OCI-LY7 (cell line): ENCODE measurements at regions not wholly inside any gene's neighbourhood (a gene's known extent, or its start where the extent isn't known, plus 50 kb on each side); places are given as distances from the start of the nearest gene placed in this dataset.

Source experiments
- CTCF ChIP-seq: fragments of 200-600 bp; sonication (generic); conservative IDR thresholded peaks from 2 replicates; pipeline ENCODE4 v1.5.1; 2014; ENCODE audit warnings: mild to moderate bottlenecking, antibody characterized with exemption, low read length, moderate library complexity, mixed read lengths
- EZH2phosphoT487 ChIP-seq: fragments of 200-600 bp; sonication (generic); IDR thresholded peaks from 2 replicates; pipeline ENCODE4 v1.6.1; 2018; ENCODE audit warnings: low read depth, borderline replicate concordance, mild to moderate bottlenecking, mixed run types, antibody characterized with exemption, low read length, moderate library complexity, mixed read lengths

GRCh38 chr21:17699524-17700189, 87.0 kb upstream of the BTG3 start:
- TF ChIP-seq CTCF (no peak), EZH2phosphoT487 (no peak)
